ENCODE measurements at regions not wholly inside any gene's neighbourhood (a gene's known extent, or its start where the extent isn't known, plus 50 kb on each side); places are given as distances from the start of the nearest gene placed in this dataset.

GRCh38 chr14:71243697-71244096, 336.4 kb downstream of the PCNX1 start:
- no peak for DNase-seq
- 92 to 93% methylated on average over 1 of the region's 1 CpG for WGBS, 2 donors
- intact Hi-C loops (cut with DNase I): no loop called here
- Histone ChIP-seq H3K27ac (no peak overlapping the region), H3K4me3 (replicated peaks in 1 of 3) (no peak overlapping the region), H3K4me1 (no peaks in the 10 kb centered on the region), H3K9me3 (no peaks in the 10 kb centered on the region), H3K36me3 (no peaks in the 10 kb centered on the region), H3K27me3 (no peaks in the 10 kb centered on the region)
- TF ChIP-seq POLR2A (IDR thresholded peaks at IDR 0.05) (no peak), CTCF (IDR thresholded peaks at IDR 0.05) (no peak)

GRCh38 chr14:71244341-71244740, 337.1 kb downstream of the PCNX1 start:
- no peaks in the 10 kb centered on the region for H3K4me1 ChIP-seq
- H3K27ac ChIP-seq: no peak overlapping the region
- H3K36me3 ChIP-seq: no peaks in the 10 kb centered on the region
- H3K9me3 ChIP-seq: no peaks in the 10 kb centered on the region
- intact Hi-C loops (cut with DNase I): no loop called here
- DNase-seq: no peak
- WGBS, 2 donors: 59 to 74% methylated on average over 5 of the region's 5 CpGs
- H3K4me3 ChIP-seq (replicated peaks in 1 of 3): no peak overlapping the region
- no peak for TF ChIP-seq POLR2A (IDR thresholded peaks at IDR 0.05)
- no peak for TF ChIP-seq CTCF (IDR thresholded peaks at IDR 0.05)
- H3K27me3 ChIP-seq: no peaks in the 10 kb centered on the region

DNA sequence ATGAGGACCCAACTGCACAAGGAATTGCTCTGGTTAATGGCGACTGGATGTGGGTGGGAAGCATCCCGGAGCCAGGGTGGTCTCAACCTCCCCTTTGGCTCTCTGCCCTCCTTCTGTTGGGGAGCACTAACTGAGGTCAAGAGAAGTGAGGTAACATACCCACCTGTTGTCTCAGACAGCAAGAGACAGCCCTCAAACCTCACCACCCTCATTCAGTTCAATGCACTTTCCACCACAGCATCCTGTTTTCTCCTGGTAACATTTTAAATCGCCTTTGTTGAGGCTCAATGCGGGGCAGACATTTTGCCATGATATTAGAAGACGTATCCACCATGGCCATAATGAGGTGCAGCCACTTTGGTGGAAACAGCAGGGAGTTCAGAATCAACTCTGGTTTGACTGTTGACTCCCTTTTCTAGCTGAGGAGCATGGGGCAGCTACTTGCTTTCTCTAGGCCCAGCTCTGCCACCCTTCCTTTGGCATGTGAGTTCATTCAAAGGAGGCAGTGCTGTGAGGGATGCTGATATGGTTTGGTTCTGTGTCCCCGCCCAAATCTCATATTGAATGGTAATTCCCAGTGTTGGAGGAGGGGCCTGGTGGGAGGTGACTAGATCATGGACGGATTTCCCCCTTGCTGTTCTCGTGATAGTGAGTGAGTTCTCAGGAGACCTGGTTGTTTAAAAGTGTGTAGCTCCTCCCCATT, 338.6 kb downstream of the PCNX1 start:
- 91 to 98% methylated on average over 8 of the region's 8 CpGs for WGBS, 2 donors
- Histone ChIP-seq H3K27me3 (no peaks in the 10 kb centered on the region), H3K9me3 (no peaks in the 10 kb centered on the region), H3K36me3 (no peaks in the 10 kb centered on the region), H3K27ac (no peak overlapping the region), H3K4me1 (no peaks in the 10 kb centered on the region), H3K4me3 (replicated peaks in 1 of 3) (no peak overlapping the region)
- intact Hi-C loops (cut with DNase I): no loop called here
- DNase-seq: no peak
- TF ChIP-seq POLR2A (IDR thresholded peaks at IDR 0.05) (no peak), CTCF (IDR thresholded peaks at IDR 0.05) (no peak)

GRCh38 chr14:71246539-71246938, 339.3 kb downstream of the PCNX1 start:
- intact Hi-C loops (cut with DNase I): no loop called here
- Histone ChIP-seq H3K9me3 (no peaks in the 10 kb centered on the region), H3K4me1 (no peaks in the 10 kb centered on the region), H3K4me3 (replicated peaks in 1 of 3) (no peak overlapping the region), H3K27me3 (no peaks in the 10 kb centered on the region), H3K27ac (no peak overlapping the region), H3K36me3 (no peaks in the 10 kb centered on the region)
- 73 to 88% methylated on average over 1 of the region's 1 CpG for WGBS, 2 donors
- DNase-seq: no peak
- TF ChIP-seq CTCF (IDR thresholded peaks at IDR 0.05) (no peak), POLR2A (IDR thresholded peaks at IDR 0.05) (no peak)

- H3K4me1 ChIP-seq: no peaks in the 10 kb centered on the region
Observed at GRCh38 chr14:71247106-71247505, 339.8 kb downstream of the PCNX1 start.

More at GRCh38 chr14:71247106-71247505, 339.8 kb downstream of the PCNX1 start:
- TF ChIP-seq POLR2A (IDR thresholded peaks at IDR 0.05) (no peak), CTCF (IDR thresholded peaks at IDR 0.05) (no peak)
- Histone ChIP-seq H3K9me3 (no peaks in the 10 kb centered on the region), H3K27ac (no peak overlapping the region), H3K27me3 (no peaks in the 10 kb centered on the region), H3K36me3 (no peaks in the 10 kb centered on the region), H3K4me3 (replicated peaks in 1 of 3) (no peak overlapping the region)
- intact Hi-C loops (cut with DNase I): no loop called here
- no peak for DNase-seq
- 83 to 93% methylated on average over 4 of the region's 4 CpGs for WGBS, 2 donors
